Epidermal melanocyte (primary cell): ENCODE measurements at regions not wholly inside any gene's neighbourhood (a gene's known extent, or its start where the extent isn't known, plus 50 kb on each side); places are given as distances from the start of the nearest gene placed in this dataset.

ENCODE experiments used
- DNase-seq: peaks from one replicate; pipeline ENCODE4 v3.0.0; 2011; ENCODE audit warnings: low spot score; ENCODE audit not compliant: insufficient read length

- no peak for DNase-seq
Measured at GRCh38 chr4:53694666-53695065, 103.4 kb upstream of the LNX1 start.

- no peak for DNase-seq
Measured at GRCh38 chr4:53693909-53694308, 102.6 kb upstream of the LNX1 start.

GRCh38 chr4:53693408-53693807, 102.1 kb upstream of the LNX1 start:
- no peak for DNase-seq

GRCh38 chr4:53688186-53688790, 97.0 kb upstream of the LNX1 start:
- DNase-seq = peak; percentile 64

- DNase-seq = no peak
Measured at GRCh38 chr4:53686521-53686920, 95.2 kb upstream of the LNX1 start.

GRCh38 chr4:53684136-53685130, 93.1 kb upstream of the LNX1 start:
- no peak for DNase-seq

- no peak for DNase-seq
Measured at GRCh38 chr4:53682908-53683307, 91.6 kb upstream of the LNX1 start.

GRCh38 chr4:53682196-53682595, 90.9 kb upstream of the LNX1 start:
- DNase-seq = no peak

- no peak for DNase-seq
Measured at GRCh38 chr4:53680598-53680997, 89.3 kb upstream of the LNX1 start.

GRCh38 chr4:53680168-53680567, 88.9 kb upstream of the LNX1 start:
- no peak for DNase-seq

- no peak for DNase-seq
Measured at GRCh38 chr4:53676402-53676871, 85.2 kb upstream of the LNX1 start.

GRCh38 chr4:53674903-53675302, 83.6 kb upstream of the LNX1 start:
- DNase-seq = no peak

GRCh38 chr4:53672873-53673272, 81.6 kb upstream of the LNX1 start:
- no peak for DNase-seq

- DNase-seq = no peak
Measured at GRCh38 chr4:53671757-53672156, 80.5 kb upstream of the LNX1 start.

- no peak for DNase-seq
Measured at GRCh38 chr4:53659737-53660136, 68.5 kb upstream of the LNX1 start.

- DNase-seq = no peak
Measured at GRCh38 chr4:53659112-53659511, 67.8 kb upstream of the LNX1 start.

GRCh38 chr4:53658029-53658428, 66.7 kb upstream of the LNX1 start:
- DNase-seq = no peak

- DNase-seq = no peak
Measured at GRCh38 chr4:53656421-53656981, 65.2 kb upstream of the LNX1 start.

- no peak for DNase-seq
Measured at GRCh38 chr4:53654300-53654758, 63.0 kb upstream of the LNX1 start.

GRCh38 chr4:53653484-53654053, 62.3 kb upstream of the LNX1 start:
- DNase-seq = no peak

- no peak for DNase-seq
Measured at GRCh38 chr4:53651156-53651735, 60.0 kb upstream of the LNX1 start.
